Renal pelvis (tissue), 1 donor: ENCODE measurements at regions not wholly inside any gene's neighbourhood (a gene's known extent, or its start where the extent isn't known, plus 50 kb on each side); places are given as distances from the start of the nearest gene placed in this dataset.

Experiments
- DNase-seq: peaks from one replicate; pipeline ENCODE4 v3.0.0-alpha.2; 2013

DNA sequence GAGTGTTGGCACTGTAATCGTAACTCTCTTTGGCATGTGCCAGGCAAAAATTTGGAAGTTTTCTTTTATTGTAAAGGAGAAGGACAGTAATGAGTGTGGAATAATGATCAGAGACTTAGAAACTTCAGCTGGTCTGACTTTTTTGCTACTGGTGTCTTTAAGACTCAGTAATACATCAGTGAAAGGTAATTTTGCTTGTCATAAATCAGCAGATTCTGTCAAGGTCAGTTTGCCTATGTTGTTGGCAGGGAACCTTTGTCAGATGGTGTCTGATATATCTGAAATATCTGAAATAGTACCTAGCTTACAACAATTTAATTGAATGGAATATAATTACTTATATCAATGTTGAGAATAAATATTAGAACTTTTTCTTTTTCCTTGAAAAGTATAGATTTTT is 516.9 kb downstream of the LRFN5 start:
- DNase-seq: no peak

DNA sequence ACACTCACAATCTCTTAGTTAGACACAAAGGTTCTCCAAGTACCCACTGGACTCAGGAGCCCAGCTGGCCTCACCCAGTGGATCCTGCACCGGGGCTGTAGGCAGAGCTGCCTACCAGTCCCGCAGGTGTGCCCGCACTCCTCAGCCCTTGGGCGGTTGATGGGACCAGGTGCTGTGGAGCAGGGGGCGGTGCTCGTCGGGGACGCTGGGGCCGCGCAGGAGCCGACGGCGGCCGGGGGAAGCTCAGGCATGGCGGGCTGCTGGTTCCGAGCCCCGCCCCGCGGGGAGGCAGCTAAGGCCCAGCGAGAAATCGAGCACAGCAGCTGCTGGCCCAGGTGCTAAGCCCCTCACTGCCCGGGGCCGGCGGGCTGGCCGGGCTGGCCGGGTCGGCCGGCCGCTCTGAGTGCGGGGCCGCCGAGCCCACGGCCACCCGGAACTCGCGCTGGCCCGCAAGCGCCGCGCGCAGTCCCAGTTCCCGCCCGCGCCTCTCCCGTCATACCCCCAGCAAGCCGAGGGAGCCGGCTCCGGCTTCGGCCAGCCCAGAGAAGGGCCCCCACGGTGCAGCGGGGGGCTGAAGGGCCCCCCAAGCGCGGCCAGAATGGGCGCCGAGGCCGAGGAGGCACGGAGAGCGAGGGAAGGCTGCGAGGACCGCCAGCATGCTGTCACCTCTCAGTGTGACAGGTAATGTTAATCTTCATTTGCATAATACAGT is 506.8 kb downstream of the LRFN5 start:
- no peak for DNase-seq

DNA sequence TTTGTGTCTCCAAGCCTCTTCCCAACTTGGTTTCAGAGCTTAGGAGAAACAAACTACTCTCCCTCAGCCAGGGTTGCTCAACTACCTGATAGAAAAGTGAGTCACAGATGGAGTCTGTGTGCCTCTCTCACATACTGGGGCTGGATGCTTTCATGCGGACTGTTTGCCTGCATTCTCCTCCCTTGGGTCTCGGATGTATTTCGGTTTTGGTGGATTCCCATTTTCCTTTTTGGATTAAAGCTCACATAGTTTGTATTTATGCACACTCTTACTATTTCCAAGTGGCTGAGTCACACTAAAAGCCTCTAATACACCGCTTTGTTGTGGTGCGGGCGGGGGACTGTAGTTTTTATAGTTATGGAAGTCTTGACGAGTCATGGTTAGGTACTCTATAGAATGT is 505.4 kb downstream of the LRFN5 start:
- DNase-seq: no peak

DNA sequence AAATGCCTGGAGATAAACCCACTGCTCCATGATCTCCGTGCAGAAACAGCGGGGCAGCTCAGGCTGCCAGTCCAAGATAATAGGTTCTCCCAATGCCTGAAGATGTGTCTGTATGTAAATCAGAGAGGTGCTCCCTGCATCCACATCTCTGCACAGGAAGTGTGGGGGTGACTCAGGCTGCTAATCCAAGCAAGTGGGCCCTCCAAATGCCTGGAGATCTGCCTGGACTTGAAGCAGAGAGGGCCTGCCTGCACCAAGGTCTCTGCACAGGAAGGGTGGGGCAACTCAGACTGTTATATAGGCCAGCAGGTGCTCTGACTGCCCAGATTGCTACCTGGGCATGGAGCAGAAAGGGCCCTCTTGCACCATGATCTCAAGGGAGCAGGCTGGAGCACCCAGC is 504.7 kb downstream of the LRFN5 start:
- no peak for DNase-seq

DNA sequence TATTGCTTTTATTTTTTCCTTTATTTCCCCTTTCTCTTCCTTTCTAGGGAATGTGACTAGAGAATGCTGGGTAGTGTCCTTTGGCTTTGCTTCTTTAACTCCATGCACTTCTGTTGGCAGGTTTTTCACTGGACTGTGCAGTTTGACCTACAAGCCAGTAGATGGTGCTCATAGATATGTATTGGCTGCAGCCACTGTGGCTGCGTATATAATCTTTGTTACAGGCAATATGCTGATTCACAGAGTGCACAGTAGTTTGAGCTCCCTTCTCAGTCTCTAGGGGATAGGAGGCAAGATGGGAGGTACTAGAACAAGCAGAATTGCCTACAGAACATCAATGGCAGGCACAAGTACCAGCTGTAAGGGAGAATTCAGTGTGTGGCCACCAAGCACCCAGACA is 503.5 kb downstream of the LRFN5 start:
- DNase-seq: no peak

DNA sequence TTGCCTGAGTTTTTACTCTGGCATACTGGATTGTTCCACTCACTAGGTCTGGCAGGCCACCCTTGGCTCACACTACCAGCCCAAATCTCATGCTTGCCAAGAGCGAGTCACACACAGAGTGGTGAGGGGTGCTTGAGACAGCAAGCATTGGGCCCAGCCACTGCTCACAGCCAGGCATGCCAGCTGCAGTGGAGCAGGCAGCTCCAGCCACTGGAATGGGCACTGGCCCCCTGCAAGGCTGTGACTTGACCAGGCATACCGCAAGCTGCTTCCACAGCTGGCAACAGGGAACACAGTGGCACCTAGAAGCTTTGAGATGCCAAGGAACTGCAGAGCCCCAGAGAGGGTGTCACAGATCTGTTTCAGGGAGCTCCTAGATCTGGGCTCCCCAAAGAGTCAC is 488.5 kb downstream of the LRFN5 start:
- DNase-seq: no peak

DNA sequence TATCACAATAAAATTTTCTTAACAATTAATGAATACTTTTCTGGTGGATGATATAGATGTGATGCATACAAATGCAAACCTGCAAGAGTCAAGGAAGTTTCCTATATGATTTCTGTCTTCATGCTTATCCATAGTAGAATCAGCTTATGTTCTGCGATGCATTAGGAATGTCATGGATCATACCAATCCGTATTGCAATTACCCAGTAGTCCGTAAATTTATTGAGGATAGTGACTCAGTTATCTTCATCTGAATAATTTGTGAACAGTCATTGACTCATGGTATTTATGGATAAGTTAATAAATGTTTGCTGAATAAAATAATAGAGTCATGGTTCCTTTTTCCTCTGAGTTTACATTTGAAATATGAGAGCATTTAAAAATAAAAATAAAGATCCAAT is 483.4 kb downstream of the LRFN5 start:
- no peak for DNase-seq

DNA sequence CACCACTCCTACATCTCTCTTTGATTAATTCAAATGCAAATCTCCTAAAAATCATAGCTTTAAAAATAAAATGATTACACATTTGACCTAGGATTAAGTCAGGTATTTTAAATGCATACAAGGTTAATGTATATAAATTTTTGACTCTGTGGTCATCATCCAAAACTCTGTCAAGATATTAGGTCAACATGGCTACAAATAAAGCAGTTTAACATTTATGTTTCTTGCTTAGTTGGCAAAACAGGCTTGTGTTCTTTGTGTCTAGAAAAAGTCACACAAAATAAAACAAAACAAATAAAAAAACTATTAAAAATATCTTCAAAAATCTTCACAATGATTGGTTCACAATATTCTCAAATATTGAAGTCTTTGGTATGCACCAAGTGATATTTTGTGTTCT is 473.2 kb downstream of the LRFN5 start:
- DNase-seq: no peak

DNA sequence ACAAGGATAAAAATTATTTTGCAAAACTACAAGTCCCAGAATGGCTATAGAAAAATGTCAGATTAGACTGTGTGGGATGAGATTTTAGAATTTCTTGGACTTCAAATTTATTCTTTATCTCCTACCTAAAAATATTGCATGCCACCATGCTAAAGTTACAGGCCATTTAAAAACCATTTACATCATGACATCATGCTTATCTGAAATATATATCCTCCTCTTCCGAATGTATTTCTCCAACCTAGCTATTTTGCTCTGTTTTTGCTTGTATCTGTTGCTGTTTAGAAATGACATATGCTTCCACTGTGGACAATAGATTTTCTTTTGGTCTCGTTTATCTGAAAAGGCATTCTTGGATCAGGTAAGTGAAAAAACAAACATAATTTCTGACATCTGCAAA is 471.7 kb downstream of the LRFN5 start:
- DNase-seq: no peak

DNA sequence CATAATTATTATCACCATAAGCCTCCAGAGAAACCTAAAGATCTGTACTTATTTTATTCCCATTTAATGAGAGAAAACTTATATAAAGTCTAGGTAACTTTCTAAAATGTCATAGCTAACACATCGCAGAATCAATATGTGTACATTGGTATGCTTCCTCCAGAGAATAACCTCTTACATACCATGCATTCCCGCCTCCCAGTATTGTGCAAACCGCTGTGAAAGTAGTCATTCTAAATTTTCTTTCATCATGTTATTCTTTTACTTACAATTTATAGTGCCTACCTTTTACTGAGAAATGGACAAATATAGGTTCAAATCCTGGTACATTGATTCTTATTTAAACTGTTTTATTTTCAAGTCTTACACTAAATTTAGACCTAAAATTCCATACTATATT is 463.4 kb downstream of the LRFN5 start:
- no peak for DNase-seq

DNA sequence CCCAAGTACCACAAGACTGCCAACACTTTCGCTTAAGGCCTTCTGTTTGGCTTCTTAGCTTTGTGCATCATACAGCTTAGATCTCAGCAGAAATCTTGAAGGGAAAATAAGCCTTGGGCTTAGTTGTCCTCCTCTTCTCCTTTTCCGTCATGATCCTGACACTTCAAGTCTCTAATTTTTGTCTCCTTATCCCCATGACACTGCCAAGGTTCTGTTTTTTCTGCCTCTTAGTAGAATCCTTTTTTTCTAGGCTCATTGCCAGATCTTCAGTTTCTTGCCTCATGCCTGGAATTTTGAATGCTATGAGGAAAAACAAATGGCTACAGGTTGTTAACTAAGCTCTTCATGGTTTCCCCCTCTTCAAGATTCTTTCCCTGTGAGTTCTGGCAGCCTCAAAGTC is 450.4 kb downstream of the LRFN5 start:
- no peak for DNase-seq

DNA sequence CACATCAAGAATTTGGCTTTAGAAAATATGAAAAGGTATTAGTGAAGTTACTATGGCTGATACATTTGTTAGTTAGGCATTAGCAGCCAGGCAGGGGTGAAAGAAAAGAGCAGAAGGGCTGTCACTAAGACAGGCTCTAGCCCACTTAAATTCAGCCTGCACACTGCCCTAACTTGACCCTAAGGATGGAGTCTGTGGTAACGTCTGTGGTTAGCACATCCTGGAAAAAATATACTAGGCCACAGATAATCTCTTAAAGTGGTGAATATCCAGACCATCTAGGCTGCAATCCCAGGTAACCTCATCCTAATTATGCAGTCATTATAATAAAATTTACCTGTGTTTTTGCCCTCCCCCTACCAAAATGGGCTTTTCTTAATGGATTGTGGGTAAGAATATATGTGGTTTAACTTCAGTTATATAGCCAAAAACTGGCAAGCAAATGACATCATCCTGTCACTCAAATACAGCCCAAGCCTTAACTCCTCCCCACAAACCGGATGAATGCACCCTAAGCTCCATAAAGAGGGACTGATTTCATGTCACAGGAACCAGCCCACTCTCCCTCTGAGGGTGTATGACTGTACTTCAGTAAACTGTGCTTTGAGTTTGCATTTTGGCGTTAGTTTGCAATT is 440.9 kb downstream of the LRFN5 start:
- DNase-seq: no peak

DNA sequence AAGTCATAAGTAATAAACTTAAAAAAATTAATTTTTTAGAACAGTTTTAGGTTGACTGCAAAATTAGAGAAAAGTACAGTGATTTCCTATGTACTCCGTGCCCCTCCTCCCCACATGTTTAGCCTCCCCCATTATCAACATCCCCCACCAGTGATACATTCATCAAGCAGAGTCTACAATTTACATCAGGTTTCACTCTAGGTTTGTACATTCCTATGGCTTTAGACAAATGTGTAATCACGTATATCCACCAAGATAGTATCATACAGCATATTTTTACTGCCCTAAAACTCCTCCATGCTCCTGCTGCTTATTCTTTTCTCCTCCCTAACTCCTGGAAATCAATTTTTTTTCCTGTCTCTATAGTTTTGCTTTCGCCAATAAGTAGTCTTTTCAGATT is 438.7 kb downstream of the LRFN5 start:
- no peak for DNase-seq

DNA sequence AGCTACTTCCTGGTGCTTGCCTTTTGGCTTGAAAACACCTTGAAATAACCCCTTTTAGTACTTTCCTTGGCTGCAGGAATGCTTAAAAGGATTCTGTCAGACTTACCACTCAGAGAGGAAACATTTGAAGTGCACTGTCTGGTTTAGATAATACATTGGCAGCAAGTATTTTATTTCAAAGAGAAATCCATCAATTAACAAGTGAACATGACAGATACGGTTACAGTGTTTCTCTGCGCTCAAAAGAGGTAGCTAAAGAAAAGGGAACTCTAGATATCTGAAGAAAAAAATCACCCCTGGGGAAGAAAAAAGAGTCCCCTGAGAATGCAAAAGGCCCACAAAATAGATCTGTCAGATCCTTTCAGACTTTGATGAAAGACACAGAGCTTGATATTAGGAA is 421.9 kb downstream of the LRFN5 start:
- DNase-seq: no peak

DNA sequence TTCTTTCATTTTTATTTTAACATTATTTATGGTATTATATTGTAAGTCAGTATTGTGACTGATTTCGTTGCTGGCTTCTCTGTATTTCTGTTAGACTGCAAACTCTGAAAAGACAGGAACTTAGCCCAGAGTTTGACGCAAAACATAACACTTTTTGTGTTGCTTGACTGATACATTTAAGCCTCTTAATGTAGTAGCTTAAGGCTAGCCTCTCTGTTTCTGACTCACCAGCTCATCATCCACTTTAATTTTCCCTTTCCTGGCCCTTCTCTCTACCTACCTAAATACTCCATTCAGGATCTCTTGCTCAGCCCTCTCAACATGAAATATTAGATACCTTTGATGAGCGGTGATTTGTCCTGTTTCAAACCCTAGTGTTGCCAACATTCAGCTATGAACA is 420.6 kb downstream of the LRFN5 start:
- no peak for DNase-seq

DNA sequence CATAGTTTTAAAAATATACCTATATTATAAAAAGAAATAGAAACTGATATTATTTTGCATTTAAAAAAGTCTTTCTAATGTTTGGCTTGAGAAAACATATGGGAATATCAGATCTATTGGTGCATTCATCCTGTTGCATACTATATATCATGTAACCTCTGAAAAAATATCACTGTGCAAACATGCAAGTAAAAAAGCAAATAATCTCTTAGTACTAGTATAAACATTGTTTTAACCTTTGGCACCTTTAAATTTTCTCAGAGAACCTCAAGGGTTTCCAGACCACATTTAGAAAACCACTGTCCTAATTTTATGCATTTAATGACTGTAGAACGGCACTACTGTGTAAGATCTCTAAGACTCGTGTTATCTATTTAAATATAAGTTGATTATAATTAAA is 416.8 kb downstream of the LRFN5 start:
- no peak for DNase-seq

DNA sequence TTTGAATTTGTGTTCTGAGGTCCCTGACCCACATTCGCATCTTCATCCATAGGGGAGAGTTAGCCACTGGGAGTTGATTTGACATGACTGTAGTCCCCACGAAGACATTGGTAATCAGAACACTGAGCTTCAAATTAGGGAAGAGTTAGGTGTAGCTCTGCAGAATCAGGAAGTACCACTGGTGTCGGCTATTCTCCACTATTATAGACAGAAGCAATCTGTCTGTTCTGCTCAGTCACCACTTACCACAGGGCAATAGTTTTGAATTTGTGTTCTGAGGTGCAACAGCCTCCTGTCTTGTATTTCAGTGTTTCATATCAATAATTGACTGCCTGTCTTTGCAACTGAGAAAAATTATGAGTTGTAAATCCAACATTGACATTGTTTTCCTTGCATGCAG is 407.6 kb downstream of the LRFN5 start:
- DNase-seq: no peak

DNA sequence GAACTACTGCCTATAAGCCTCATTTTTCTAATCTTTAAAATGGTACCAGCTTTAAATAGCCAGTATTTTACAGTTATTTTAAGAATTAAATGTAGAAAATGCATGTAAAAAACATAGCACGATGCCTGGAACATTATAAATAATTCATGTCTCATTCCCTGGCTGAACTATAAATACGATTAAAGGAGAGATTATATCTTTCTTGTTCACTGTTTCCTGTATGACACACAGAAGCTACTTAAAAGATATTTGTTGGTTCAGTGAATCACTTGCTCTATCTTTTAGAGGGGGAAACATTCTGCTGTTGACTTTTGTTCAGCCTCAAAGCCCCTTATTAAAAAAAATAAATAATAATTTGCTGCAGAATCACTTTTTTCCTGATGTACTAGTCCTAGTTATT is 406.9 kb downstream of the LRFN5 start:
- DNase-seq: no peak

DNA sequence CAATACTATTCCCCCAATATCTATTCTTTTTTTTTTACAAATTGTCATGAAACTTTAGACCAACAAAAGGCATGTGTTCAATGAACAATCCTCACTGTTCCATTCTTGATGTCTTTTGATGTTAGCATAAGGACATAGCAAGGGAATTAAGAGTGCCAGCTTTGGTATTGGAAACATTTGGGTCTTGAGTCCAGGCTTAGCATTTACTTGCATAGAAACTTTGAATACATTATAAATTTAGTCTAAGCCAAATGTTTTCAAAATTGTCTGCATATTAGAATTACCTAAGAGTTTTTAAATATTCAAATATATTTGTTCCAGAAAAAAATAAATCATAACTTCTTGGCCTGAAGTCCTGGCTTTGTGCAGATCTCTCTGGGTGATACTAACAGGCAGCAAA is 406.5 kb downstream of the LRFN5 start:
- no peak for DNase-seq

DNA sequence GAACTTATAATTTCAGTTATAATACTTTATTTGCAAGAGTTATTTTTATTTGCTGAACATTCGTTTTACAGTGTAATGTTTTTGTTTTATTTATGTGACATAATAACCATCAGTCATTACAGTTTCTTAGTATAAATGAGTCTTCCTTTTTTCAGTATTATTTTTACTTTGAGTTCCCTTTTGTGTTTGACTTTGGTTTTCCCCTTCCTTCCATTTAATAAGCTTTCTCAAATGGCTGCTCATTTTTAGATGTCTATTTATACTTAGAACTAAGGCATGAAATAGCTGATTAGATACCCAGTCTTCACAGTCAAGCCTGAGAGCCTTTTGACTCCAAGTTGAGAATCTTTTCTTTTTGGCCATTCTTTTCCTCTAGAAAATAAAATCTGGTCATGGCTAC is 404.5 kb downstream of the LRFN5 start:
- DNase-seq: no peak

DNA sequence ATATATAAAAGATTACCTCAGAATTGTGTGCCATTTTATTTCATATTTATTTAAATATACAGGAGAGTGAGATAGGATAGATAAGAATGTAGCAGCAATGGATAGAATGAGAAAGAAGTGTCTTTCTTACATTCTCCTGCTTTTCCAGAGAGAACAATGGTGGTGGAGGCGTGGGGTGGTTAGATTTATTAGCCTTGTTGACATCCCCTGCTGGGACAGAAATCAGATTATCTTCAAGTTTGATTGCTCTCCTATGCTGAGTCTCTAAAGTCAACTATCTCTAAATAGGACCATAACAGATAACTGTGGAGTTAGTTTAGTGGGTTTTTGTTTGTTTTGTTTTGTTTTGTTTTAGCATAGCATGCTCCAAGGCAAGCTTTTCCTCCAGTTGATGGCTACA is 397.6 kb downstream of the LRFN5 start:
- DNase-seq: no peak

DNA sequence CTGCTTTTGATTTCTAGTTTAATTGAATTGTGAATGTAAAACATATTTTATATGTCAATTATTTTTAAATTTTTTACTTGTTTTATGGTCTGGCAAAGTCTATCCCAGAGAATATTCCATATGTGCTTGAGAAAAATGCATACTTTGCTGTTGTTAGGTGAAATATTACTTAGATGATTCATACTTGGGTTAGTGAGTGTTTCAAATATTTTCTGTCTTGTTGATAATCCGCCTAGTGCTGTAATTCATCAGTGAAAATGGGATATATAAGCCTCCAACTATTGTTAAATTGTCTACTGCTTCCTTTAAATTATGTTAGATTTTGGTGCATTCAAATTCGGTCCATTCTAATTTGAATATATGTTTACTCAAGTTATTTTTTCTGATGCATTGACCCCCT is 395.5 kb downstream of the LRFN5 start:
- DNase-seq: no peak

DNA sequence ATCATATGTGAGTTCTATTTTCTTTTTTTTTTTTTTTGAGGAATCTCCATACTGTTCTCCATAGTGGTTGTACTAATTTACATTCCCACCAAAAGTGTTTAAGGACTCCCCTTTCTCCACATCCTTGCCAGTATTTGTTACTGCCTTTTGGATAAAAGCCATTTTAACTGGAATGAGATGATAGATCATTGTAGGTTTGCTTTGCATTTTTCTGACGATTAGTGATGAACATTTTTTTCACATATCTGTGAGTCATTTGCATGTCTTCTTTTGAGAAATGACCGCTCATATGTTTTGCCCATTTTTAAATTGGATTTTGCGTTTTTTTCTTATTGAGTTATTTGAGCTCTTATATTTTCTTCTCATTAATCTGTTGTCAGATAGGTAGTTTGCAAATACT is 394.8 kb downstream of the LRFN5 start:
- DNase-seq: no peak

DNA sequence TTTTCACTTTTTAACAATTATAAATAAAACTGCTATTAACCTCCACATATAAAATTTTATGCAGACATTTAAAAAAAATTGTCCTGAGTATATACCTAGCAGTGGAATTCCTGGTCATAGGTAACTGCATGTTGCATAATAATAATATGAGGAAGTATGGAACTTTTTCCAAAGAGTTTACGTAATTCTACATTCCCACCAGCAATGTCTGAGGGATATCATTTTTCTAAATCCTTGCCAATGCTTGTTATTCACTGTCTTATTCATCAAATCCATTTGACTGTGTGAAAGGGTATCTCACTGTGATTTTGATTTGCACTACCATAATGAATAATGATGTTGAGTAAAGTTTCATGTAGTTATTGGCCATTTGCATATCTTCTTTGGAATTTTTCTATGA is 393.8 kb downstream of the LRFN5 start:
- DNase-seq: no peak
